ENCODE measurements at regions not wholly inside any gene's neighbourhood (a gene's known extent, or its start where the extent isn't known, plus 50 kb on each side); places are given as distances from the start of the nearest gene placed in this dataset.
"Not testable (repeated sequence)": the region's sequence is repeated elsewhere in the genome, so short reads cannot be mapped to it uniquely, and the experiment has no call there.

DNA sequence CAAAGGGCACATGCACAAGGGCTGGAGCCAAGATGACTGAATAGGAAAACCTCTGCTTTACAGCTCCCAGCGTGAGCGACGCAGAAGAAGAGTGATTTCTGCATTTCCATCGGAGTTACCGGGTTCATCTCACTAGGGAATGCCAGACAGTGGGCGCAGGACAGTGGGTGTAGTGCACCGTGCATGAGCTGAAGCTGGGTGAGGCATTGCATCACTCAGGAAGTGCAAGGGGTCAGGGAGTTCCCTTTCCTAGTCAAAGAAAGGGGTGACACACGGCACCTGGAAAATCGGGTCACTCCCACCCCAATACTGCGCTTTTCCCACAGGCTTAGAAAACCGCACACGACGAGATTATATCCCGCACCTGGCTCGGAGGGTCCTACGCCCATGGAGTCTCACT lies 64.5 kb upstream of the HTR1E start:
- DNase-seq, result not testable (repeated sequence)

DNA sequence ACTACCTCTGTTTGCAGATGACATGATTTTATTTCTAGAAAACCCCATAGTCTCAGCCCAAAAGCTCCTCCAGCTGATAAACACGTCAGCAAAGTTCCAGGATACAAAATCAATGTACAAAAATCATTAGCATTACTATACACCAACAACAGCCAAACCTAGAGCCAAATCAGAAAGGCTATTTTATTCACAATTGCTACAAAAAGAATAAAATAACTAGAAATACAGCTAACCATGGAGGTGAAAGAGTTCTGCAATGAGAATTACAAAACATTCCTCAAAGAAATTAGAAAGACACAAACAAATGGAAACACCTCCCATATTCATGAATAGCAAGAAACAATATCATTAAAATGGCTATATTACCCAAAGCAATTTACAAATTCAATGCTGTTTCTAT lies 65.6 kb upstream of the HTR1E start:
- no peak for DNase-seq

- DNase-seq, result no peak
Measured at GRCh38 chr6:86869500-86869899, 67.8 kb upstream of the HTR1E start.

- no peak for DNase-seq
Measured at GRCh38 chr6:86859513-86859912, 77.8 kb upstream of the HTR1E start.

GRCh38 chr6:86858970-86859369 lies 78.4 kb upstream of the HTR1E start:
- no peak for DNase-seq

DNA sequence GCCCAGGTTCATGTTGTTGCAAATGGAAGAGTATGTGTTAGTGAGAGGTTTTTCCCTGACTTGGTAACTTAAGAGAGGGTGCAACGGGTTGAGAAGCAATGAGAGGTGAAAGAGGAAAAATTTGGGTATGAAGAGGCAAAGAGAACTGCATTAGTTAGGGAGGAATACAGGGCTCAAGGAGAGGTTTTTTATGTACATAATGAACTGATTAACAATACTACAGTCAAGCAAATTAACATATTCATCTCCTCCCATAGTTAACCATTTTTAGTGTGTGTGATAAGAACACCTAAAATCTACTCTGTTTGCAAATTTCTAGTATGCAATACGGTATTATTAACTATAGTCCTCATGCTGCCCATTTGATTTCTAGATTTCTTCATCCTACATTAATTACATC lies 79.5 kb upstream of the HTR1E start:
- DNase-seq, result no peak

- DNase-seq, result no peak
Measured at GRCh38 chr6:86856937-86857563, 80.3 kb upstream of the HTR1E start.

DNA sequence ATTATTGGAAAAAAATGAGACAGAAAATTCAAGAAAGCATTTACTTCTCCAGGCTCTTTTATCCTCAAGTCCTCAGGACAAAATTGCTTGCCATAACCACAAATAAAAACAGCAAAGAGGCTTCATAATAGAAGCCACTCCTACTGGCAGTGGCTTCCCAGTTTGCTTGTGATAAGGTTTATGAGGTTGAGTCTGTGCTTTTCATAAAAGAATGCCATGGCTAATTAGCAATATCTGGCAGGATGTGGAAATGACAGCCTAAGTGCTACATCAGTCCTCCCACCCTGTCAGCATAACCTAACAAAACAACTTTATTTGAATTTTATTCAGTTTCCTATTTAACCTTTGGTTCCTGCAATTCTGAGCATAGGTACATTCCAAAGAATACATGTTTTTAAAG lies 80.9 kb upstream of the HTR1E start:
- no peak for DNase-seq

DNA sequence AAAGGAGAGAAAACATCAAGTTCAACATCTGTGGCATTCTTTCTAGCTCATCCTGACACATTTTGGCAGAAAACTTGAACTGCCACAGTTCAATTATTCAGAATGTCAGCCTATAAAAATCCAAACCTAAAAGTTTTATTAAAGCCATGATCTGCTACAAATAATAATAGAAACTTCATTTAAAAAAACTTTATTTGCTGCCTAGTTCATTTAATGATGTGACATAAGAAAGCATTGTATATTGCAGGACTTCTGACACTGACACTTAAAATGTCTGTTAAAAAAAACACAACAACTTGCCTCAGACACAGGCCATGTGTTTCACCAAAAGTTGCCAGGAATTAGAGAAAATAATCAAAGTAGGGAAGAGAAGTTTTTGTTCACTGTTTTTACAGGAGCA lies 88.3 kb upstream of the HTR1E start:
- no peak for DNase-seq

GRCh38 chr6:86832686-86833085 lies 104.6 kb upstream of the HTR1E start:
- DNase-seq, result no peak

DNA sequence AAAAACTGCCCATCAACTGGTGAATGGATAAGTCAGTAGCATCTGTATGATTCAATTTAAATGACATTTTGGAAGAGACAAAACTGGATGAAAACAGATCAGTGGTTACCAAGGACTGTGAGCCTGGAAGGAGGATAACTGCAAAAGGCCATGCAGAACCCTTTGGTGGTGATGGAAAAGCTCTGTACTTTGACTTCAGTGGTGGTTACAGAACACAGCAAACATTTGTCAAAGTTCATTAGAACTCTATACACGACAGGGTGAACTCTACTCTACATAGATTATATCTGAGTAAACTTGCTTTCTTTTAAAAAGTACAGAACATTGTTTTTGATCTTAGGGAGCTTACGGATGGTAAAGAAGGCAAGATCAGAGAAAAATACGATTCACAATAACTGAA lies 111.9 kb upstream of the HTR1E start:
- no peak for DNase-seq

DNA sequence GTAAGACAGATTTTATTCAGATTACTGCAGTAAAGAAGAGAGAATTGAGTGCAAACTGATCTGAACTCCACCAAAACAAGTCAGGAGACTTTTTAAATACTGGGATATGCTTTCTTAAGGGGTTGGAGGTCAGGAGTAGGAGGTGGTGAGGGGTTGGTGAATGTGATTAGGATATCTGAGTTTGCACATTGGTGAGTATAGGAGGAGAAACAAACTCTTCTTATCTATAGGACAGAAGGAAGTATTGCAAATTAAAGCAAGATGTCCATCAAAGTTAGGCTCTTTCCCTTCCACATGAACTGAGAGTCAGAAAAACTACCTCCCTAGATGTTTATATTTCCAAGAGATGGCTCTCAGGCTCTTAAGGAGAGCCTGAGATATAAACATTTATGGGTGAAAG lies 114.6 kb upstream of the HTR1E start:
- DNase-seq, result no peak

DNA sequence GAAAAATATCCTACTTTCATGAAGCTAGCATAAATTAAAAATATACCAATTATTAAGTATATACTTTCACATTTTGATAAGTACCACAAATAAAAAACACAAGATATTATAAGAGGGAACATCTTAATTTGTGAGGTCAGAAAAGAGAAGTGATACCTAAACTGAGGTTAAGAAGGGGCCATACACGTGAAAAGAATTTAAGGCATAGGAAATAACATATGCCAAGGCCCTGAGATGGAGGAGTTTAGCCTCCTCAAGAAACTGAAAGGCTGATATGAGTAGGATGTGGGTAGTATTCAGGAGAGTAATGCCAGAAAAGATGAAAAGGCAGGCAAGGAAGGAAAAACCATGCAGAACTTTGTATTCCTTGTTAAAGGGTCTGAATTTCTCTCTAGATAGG lies 116.6 kb upstream of the HTR1E start:
- no peak for DNase-seq

DNA sequence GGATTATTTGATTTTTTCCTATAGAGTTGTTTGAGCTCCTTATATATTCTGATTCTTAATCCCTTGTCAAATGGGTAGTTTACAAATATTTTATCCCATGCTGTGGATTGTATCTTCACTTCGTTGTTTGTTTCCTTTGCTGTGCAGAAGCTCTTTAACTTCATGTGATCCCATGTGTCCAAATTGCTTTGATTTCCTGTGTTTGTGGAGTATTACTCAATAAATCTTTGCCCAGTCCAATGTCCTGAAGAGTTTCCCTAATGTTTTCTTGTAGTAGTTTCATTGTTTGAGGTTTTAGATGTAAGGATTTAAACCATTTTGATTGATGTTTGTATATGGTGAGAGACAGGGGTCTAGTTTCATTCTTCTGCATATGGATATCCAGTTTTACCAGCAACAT lies 143.7 kb upstream of the HTR1E start:
- DNase-seq, result no peak

- no peak for DNase-seq
Measured at GRCh38 chr6:86791476-86791875, 145.9 kb upstream of the HTR1E start.

- no peak for DNase-seq
Measured at GRCh38 chr6:86789779-86790411, 147.4 kb upstream of the HTR1E start.

GRCh38 chr6:86782328-86782727 lies 155.0 kb upstream of the HTR1E start:
- DNase-seq, result no peak

- DNase-seq, result no peak
Measured at GRCh38 chr6:86780923-86781322, 156.4 kb upstream of the HTR1E start.

GRCh38 chr6:86775893-86776292 lies 161.4 kb upstream of the HTR1E start:
- no peak for DNase-seq

GRCh38 chr6:86765211-86765610 lies 172.1 kb upstream of the HTR1E start:
- no peak for DNase-seq

DNA sequence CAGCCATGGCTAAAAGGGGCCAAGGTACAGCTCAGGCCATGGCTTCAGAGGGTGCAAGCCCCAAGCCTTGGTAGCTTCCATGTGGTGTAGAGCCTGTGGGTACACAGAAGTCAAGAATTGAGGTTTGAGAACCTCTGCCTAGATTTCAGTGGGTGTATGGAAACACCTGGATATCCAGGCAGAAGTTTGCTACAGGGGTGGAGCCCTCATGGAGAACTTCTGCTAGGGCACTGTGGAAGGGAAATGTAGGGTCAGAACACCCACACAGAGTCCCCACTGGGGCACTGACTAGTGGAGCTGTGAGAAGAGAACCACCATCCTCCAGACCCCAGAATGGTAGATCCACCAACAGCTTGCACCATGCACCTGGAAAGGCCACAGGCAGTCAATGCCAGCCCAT lies 177.4 kb upstream of the HTR1E start:
- DNase-seq, result not testable (repeated sequence)

GRCh38 chr6:86756640-86757229 lies 180.6 kb upstream of the HTR1E start:
- no peak for DNase-seq

DNA sequence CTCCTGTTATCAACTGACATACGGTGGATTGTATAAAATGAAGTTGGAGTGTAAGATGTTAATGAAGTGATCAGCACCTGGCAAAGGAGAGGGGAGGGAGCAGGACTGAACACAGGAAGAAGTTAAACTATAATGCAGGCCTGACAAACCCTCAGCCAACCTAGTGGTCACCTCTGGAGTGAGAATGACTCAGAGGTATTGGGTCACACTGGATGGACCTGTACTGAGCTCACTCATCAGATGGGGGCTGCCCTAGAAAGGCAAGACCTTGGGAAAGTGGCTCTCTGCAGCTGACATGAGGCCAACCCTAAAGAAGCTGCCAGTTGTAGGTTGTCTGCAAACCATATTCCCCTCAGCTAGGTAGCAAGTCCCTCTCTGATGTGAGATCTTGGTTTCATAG lies 193.3 kb upstream of the HTR1E start:
- no peak for DNase-seq

DNA sequence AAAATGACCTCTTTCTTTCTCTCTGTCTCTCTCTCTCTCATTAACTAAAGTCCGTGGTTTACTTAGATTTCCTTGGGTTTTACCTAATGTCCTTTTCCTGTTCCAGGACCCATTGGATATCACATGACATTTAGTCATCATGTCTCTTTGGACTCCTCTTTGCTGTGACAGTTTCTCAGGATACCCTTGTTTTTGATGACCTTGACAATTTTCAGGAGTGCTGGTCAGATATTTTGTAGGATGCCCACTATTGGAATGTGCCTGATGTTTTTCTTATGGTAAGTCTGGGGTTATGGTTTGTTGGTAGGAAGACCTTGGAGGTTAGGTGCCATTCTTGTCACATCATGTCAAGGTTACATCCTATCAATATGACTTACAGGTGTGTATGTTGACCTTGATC lies 199.2 kb upstream of the HTR1E start:
- no peak for DNase-seq

DNA sequence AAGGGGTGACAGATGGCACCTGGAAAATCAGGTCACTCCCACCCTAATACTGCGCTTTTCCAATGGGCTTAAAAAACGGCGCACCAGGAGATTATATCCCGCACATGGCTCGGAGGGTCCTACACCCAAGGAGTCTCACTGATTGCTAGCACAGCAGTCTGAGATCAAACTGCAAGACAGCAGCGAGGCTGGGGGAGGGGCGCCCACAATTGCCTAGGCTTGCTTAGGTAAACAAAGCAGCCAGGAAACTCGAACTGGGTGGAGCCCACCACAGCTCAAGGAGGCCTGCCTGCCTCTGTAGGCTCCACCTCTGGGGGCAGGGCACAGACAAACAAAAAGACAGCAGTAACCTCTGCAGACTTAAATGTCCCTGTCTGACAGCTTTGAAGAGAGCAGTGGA lies 205.7 kb upstream of the HTR1E start:
- not testable (repeated sequence) for DNase-seq

Data from NCI-H187 treated with DMSO at 0.1 percent for 48 hours (cell line).